Small intestine (tissue), 7 donors: ENCODE measurements at regions not wholly inside any gene's neighbourhood (a gene's known extent, or its start where the extent isn't known, plus 50 kb on each side); places are given as distances from the start of the nearest gene placed in this dataset.
A peak's percentile ranks its signal among the peaks of the same experiment; 100 is the strongest.
"Not testable (repeated sequence)": the region's sequence is repeated elsewhere in the genome, so short reads cannot be mapped to it uniquely, and the experiment has no call there.

Source experiments
- DNase-seq, 2 donors: peaks; one replicate each; pipeline versions ENCODE4 v3.0.0 to v3.0.0-alpha.2; 2013
- FAIRE-seq: peaks from 2 replicates; lab custom pipeline; 2012; peaks lifted over from hg19 to GRCh38; lab: Jason Lieb, UNC
- H3K27ac ChIP-seq, 3 donors: one replicate each; pipeline ENCODE4 v1.5.1; 2013; ENCODE audit warnings: low read length in 2 of 3, mild to moderate bottlenecking in 2 of 3, control low read depth in 1 of 3, inconsistent platforms in 1 of 3, low read depth in 1 of 3, moderate library complexity in 1 of 3
- H3K27me3 ChIP-seq, 3 donors: one replicate each; pipeline ENCODE4 v1.6.1; 2013; ENCODE audit warnings: low read length in 3 of 3, inconsistent platforms in 1 of 3; ENCODE audit not compliant: control insufficient read depth in 3 of 3, insufficient read depth in 3 of 3
- H3K36me3 ChIP-seq, 3 donors: one replicate each; pipeline ENCODE4 v1.6.1; 2013; ENCODE audit warnings: low read length in 3 of 3, inconsistent platforms in 1 of 3, low read depth in 1 of 3, mild to moderate bottlenecking in 1 of 3, moderate library complexity in 1 of 3; ENCODE audit not compliant: control insufficient read depth in 3 of 3, insufficient read depth in 2 of 3
- H3K4me1 ChIP-seq, 3 donors: one replicate each; pipeline ENCODE4 v1.6.1; 2013; ENCODE audit warnings: low read length in 2 of 3, inconsistent platforms in 1 of 3, low read depth in 1 of 3, mild to moderate bottlenecking in 1 of 3, moderate library complexity in 1 of 3; ENCODE audit not compliant: control insufficient read depth in 3 of 3, insufficient read depth in 2 of 3
- H3K4me3 ChIP-seq, 3 donors: one replicate each; pipeline ENCODE4 v1.5.1; 2013; ENCODE audit warnings: low read length in 3 of 3, control low read depth in 1 of 3, inconsistent platforms in 1 of 3, low read depth in 1 of 3, mild to moderate bottlenecking in 1 of 3, moderate library complexity in 1 of 3
- H3K9me3 ChIP-seq, 2 donors: one replicate each; pipeline ENCODE4 v1.6.1; 2013; ENCODE audit warnings: low read depth in 1 of 2, low read length in 1 of 2; ENCODE audit not compliant: control insufficient read depth in 2 of 2, insufficient read depth in 1 of 2
- WGBS, 3 donors: extraction: QIAGEN DNeasy Blood & Tissue Kit; methylation state at CpG; one replicate each; pipeline ENCODE4 v1.1.7; 2013; 5-methylcytosine and 5-hydroxymethylcytosine counted together
- donor health status: healthy with polysubstance abuse.
- donor health status: control.
- donor health status: control.
- donor health status: Bipolar disorder and iron deficiency.
- donor health status: healthy.

GRCh38 chr6:137808191-137808590, 58.9 kb upstream of the TNFAIP3 start:
- Histone ChIP-seq H3K9me3 (peaks cover 0 to 2% of the 10 kb centered on the region in 2 donors), H3K36me3 (no peaks in the 10 kb centered on the region), H3K4me3 (no peak overlapping the region), H3K27ac (peak overlapping the region in 1 of 3 donors; percentile 88), H3K27me3 (no peaks in the 10 kb centered on the region), H3K4me1 (peaks cover 0 to 32% (median 7%) of the 10 kb centered on the region in 3 donors)
- DNase-seq, result no peak
- FAIRE-seq, result no peak

DNA sequence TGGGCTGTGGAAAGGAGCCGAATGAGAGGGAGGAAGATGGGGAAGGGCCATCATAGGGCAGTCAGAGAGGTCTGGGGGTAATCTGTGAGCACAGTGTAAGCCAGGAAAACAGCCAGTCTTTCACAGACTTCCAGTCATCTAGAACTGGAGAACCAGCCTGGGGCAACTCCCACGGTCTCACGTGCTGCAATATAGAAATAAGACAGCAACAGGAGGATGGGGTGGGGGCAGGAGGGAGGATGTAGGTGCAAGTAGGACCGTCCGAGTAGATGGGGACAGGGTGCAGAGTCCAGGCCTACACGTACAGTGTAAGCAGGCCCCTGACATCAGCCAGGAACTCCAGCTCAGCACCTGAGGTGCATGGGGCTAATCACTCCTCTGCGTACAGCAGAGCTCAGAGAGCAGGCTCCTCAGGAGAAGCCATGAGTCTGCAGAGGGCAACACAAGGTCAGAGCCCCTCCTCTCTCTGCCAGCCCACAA, 58.2 kb upstream of the TNFAIP3 start:
- Histone ChIP-seq H3K4me3 (no peak overlapping the region), H3K27ac (peak overlapping the region in 1 of 3 donors; percentile 88), H3K4me1 (peaks cover 0 to 31% (median 7%) of the 10 kb centered on the region in 3 donors), H3K27me3 (no peaks in the 10 kb centered on the region), H3K9me3 (no peaks in the 10 kb centered on the region), H3K36me3 (no peaks in the 10 kb centered on the region)
- WGBS, 3 donors, result 53 to 80% (median 55%) methylated on average over 7 of the region's 7 CpGs
- FAIRE-seq (no peak), DNase-seq (peak in 1 of 2 donors; percentile 91)

- H3K4me1 ChIP-seq, result peaks cover 0 to 31% (median 7%) of the 10 kb centered on the region in 3 donors
- FAIRE-seq, result not testable (repeated sequence)
These were observed 57.0 kb upstream of the TNFAIP3 start for GRCh38 chr6:137809895-137810553.

GRCh38 chr6:137810554-137811120, 56.4 kb upstream of the TNFAIP3 start:
- DNase-seq (no peak), FAIRE-seq (no peak)
- H3K4me1 ChIP-seq, result peaks cover 0 to 31% (median 7%) of the 10 kb centered on the region in 3 donors
- no peaks in the 10 kb centered on the region for H3K36me3 ChIP-seq
- no peak overlapping the region for H3K4me3 ChIP-seq
- H3K27me3 ChIP-seq, result no peaks in the 10 kb centered on the region
- WGBS, 3 donors, result 95 to 97% (median 96%) methylated on average over 4 of the region's 4 CpGs
- H3K9me3 ChIP-seq, result no peaks in the 10 kb centered on the region
- H3K27ac ChIP-seq, result peak overlapping the region; percentile 29 to 60 (median 30)

More at GRCh38 chr6:137809895-137810553, 57.0 kb upstream of the TNFAIP3 start:
- not testable (repeated sequence) for H3K9me3 ChIP-seq, H3K27me3 ChIP-seq, H3K4me3 ChIP-seq, DNase-seq, H3K36me3 ChIP-seq
- WGBS, 3 donors, result 81 to 89% (median 83%) methylated on average over 7 of the region's 7 CpGs
- H3K27ac ChIP-seq, result peak overlapping the region in 1 of 3 donors; percentile 88

GRCh38 chr6:137811121-137811915, 55.7 kb upstream of the TNFAIP3 start:
- H3K4me1 ChIP-seq, result peaks cover 0 to 31% (median 7%) of the 10 kb centered on the region in 3 donors
- no peaks in the 10 kb centered on the region for H3K27me3 ChIP-seq
- WGBS, 3 donors, result 22 to 34% (median 24%) methylated on average over 13 of the region's 13 CpGs
- FAIRE-seq (no peak), DNase-seq (peak; percentile 90 to 91)
- H3K4me3 ChIP-seq, result no peak overlapping the region
- no peaks in the 10 kb centered on the region for H3K36me3 ChIP-seq
- peak overlapping the region; percentile 30 to 78 (median 60) for H3K27ac ChIP-seq
- H3K9me3 ChIP-seq, result no peaks in the 10 kb centered on the region

- no peaks in the 10 kb centered on the region for H3K27me3 ChIP-seq
- WGBS, 3 donors, result 65 to 78% (median 77%) methylated on average over 6 of the region's 6 CpGs
- peak overlapping the region in 2 of 3 donors; percentile 60 to 78 for H3K27ac ChIP-seq
- no peaks in the 10 kb centered on the region for H3K36me3 ChIP-seq
- FAIRE-seq (no peak), DNase-seq (no peak)
- no peaks in the 10 kb centered on the region for H3K9me3 ChIP-seq
- no peak overlapping the region for H3K4me3 ChIP-seq
- H3K4me1 ChIP-seq, result peaks cover 0 to 31% (median 7%) of the 10 kb centered on the region in 3 donors
These were observed 55.0 kb upstream of the TNFAIP3 start for GRCh38 chr6:137811916-137812553.

DNA sequence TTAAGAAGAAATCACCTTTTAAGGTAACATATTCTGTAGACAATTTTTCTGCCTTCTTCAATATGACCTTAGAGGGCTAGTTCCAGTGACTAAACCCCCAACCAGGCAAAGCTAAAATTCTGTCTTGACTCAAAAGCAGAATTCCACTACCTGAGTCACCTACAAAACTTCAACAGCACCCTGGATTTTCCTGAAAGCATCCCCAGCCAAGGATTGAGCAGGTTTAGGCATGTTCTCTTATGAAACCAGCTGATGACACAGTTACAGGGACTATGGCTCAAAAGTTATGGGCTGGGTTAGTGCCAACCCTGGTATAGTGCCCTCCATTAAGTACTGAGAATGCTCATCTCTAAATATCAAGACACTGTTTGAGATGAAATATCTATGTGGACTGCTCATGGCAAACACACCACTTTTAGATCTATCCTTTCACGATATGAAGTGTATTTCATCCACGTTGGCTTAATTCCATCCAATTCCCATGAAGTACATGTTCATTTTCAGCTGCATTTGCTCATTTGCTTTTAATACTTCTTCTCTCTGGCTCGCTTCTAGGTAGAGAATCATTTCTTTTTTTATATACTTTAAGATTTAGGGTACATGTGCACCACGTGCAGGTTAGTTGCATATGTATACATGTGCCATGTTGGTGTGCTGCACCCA, 53.6 kb upstream of the TNFAIP3 start:
- Histone ChIP-seq H3K9me3 (no peaks in the 10 kb centered on the region), H3K27me3 (no peaks in the 10 kb centered on the region), H3K4me1 (peaks cover 0 to 31% (median 7%) of the 10 kb centered on the region in 3 donors), H3K36me3 (no peaks in the 10 kb centered on the region), H3K4me3 (no peak overlapping the region), H3K27ac (no peak overlapping the region)
- WGBS, 3 donors, result 93 to 98% (median 96%) methylated on average over 4 of the region's 4 CpGs
- no peak for FAIRE-seq
- DNase-seq, result no peak
